ENCODE measurements at regions not wholly inside any gene's neighbourhood (a gene's known extent, or its start where the extent isn't known, plus 50 kb on each side); places are given as distances from the start of the nearest gene placed in this dataset.
"Not testable (repeated sequence)": the region's sequence is repeated elsewhere in the genome, so short reads cannot be mapped to it uniquely, and the experiment has no call there.

DNA sequence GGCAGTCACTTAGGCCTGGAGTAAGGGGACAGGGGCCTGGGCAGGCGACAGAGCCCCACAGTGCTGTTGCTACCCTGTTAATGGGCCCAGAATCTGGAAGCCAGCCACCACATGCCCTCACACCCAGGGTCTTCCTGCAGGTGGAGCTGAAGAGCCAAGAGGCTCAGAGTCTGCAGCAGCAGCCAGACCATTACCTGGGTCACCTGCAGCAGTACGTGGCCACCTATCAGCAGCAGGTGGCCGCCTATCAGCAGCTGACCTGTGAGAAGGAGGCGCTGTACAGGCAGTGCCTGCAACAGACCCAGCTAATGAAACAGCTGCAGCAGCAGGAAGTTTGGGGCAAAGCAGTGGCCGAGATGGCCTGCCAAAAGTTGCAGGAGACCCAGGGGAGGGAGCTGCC is 104.2 kb upstream of the FAN1 start:
- TF ChIP-seq, protein P1, sequence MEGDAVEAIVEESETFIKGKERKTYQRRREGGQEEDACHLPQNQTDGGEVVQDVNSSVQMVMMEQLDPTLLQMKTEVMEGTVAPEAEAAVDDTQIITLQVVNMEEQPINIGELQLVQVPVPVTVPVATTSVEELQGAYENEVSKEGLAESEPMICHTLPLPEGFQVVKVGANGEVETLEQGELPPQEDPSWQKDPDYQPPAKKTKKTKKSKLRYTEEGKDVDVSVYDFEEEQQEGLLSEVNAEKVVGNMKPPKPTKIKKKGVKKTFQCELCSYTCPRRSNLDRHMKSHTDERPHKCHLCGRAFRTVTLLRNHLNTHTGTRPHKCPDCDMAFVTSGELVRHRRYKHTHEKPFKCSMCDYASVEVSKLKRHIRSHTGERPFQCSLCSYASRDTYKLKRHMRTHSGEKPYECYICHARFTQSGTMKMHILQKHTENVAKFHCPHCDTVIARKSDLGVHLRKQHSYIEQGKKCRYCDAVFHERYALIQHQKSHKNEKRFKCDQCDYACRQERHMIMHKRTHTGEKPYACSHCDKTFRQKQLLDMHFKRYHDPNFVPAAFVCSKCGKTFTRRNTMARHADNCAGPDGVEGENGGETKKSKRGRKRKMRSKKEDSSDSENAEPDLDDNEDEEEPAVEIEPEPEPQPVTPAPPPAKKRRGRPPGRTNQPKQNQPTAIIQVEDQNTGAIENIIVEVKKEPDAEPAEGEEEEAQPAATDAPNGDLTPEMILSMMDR (IDR thresholded peaks at IDR 0.05): peak; percentile 41; the same call in 1 of the 2 replicates
- not testable (repeated sequence) for H3K27me3 Mint-ChIP-seq (ENCODE audit: insufficient read depth); DNase-seq; H3K4me3 Mint-ChIP-seq; H3K9me3 Mint-ChIP-seq; H3K36me3 Mint-ChIP-seq (ENCODE audit: low read depth); H3K27ac Mint-ChIP-seq; H3K4me1 Mint-ChIP-seq (ENCODE audit: low read depth)

DNA sequence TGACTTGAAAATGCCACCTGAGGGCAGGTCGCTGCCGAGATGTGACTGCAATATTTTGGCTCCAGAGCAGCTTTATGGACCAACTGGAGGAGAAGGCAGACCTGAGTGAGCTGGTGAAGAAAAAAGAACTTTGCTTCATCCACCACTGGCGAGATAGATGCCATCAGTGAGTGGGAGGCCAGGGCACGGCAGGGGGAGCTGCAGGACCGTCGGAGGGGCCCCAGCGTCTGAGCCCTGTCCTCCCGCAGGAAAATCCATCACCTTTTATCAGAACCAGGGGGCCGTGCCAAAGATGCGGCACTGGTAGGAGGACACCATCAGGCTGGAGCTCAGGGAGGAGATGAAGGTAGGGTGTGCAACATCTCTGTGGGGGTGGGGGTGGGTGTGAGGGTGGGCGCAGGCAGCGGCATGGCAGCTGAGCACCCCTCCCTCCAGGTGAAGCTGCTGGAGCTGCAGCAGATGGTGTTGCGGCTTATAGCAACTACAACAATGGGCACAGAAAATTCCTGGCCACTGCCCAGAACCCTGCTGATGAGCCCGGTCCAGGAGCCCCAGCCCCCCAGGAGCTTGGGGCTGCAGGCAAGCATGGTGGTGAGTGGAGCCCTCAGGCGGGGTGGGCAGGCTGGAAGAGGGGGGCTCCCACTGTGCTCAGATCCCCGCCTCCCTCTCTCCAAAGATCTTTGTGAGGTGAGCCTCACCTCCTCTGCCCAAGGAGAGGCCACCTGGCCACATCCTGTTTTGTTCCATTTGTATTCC is 102.4 kb upstream of the FAN1 start:
- not testable (repeated sequence) for DNase-seq; H3K27me3 Mint-ChIP-seq (ENCODE audit: insufficient read depth); H3K36me3 Mint-ChIP-seq (ENCODE audit: low read depth); H3K4me3 Mint-ChIP-seq; H3K4me1 Mint-ChIP-seq (ENCODE audit: low read depth); H3K9me3 Mint-ChIP-seq; H3K27ac Mint-ChIP-seq
- TF ChIP-seq, protein P1 (IDR thresholded peaks at IDR 0.05): peak; percentile 38; the same call in 1 of the 2 replicates

DNA sequence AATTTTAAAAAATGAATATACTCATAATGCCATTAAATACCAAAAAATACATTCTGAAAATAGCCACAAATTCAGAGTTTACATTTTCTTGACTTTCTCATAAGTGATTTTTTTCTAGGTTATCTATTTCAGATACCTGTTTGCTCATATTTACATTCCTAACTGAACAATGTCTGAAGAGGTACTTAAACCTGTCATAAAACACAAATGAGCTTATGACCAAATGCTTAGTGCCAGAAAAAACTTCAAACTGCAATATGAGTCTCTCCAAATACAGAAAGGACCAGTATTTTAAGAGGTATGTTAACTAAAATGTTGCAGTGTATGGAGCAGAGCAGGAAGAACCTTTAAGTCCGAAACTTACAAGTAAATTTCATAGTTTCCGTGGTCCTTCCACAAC is 101.7 kb upstream of the FAN1 start:
- H3K4me1 Mint-ChIP-seq (ENCODE audit: low read depth); H3K4me3 Mint-ChIP-seq; H3K9me3 Mint-ChIP-seq; H3K27ac Mint-ChIP-seq; DNase-seq; H3K36me3 Mint-ChIP-seq (ENCODE audit: low read depth): not testable (repeated sequence)
- peaks cover 10% of the 10 kb centered on the region for H3K27me3 Mint-ChIP-seq (ENCODE audit: insufficient read depth)

DNA sequence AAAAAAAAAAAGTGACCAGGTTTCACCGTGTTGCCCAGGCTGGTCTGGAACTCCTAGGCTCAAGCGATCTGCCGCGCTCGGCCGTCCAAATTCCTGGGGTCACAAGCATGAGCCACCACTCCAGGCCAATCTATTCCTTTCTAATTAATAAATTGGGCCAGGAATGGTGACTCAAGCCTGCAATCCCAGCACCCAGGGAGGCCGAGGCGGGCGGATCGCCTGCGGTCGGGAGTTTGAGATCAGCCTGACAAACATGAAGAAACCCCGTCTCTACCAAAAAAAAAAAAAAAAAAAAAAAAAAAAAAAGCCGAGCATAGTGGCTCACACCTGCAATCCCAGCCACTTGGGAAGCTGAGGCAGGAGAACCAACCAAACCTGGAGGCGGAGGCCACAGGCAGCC is 100.0 kb upstream of the FAN1 start:
- not testable (repeated sequence) for H3K27me3 Mint-ChIP-seq (ENCODE audit: insufficient read depth); H3K36me3 Mint-ChIP-seq (ENCODE audit: low read depth); H3K27ac Mint-ChIP-seq; H3K4me1 Mint-ChIP-seq (ENCODE audit: low read depth); H3K4me3 Mint-ChIP-seq; H3K9me3 Mint-ChIP-seq; DNase-seq

DNA sequence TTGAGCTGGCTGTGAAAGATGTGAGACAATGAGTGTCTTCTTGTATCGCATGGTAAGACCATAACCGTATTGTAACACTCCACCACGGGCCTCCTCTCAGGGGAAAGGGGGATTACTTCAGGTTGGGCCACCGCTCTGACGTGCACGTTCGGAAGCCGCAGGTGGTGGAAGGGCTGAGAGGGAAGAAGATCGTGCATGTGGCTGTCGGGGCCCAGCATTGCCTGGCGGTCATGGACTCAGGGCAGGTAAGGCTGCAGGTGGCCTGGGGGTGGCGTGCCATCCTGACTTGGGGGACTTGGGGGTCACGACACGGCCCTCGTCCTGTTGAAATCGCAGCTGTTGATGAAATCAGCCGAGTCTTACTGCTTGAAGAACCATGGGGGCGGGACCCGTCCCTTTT is 87.3 kb upstream of the FAN1 start:
- H3K27ac Mint-ChIP-seq: no peak overlapping the region
- TF ChIP-seq, protein P1 (IDR thresholded peaks at IDR 0.05): no peak
- H3K9me3 Mint-ChIP-seq: no peaks in the 10 kb centered on the region
- no peak for DNase-seq
- no peak overlapping the region for H3K4me3 Mint-ChIP-seq
- no peaks in the 10 kb centered on the region for H3K4me1 Mint-ChIP-seq (ENCODE audit: low read depth)
- H3K36me3 Mint-ChIP-seq (ENCODE audit: low read depth): no peaks in the 10 kb centered on the region
- H3K27me3 Mint-ChIP-seq (ENCODE audit: insufficient read depth): no peaks in the 10 kb centered on the region; the same call in 1 of the 2 replicates

DNA sequence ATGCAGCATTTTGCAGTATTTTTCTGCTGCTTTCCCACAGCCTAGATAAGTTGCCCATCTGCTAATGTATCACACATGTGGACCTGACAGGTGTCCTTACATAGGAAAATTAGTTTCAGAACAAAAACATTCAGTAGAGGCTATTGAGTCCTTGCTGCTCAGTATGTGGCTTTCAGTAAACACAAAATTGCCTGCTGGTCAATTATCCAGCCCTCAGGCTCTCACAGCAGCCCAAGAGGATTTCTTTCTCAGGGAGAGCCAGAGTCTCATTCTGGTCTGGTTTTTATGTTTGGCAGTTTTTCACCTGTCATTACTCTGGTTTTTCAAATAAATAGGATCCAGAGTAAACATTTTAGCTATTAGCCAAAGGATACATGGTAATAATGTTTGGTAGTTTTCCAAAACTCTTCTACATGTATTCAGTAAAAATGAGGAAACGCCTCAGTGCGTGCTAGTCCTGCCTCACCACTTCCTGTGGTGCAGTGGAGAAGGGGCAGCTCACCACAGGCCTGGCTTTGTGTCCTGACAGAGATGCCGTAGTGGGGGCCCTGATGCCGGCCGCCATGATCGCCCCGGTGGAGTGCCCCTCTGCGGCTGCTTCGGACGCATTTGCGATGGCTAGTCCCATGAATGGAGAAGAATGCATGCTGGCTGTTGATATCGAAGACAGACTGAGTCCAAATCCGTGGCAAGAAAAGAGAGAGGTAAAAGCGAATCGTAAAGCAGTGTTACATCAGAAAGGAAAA is 80.5 kb upstream of the FAN1 start:
- not testable (repeated sequence) for H3K4me1 Mint-ChIP-seq (ENCODE audit: low read depth); H3K4me3 Mint-ChIP-seq; DNase-seq; H3K9me3 Mint-ChIP-seq; H3K36me3 Mint-ChIP-seq (ENCODE audit: low read depth); H3K27ac Mint-ChIP-seq; H3K27me3 Mint-ChIP-seq (ENCODE audit: insufficient read depth)

DNA sequence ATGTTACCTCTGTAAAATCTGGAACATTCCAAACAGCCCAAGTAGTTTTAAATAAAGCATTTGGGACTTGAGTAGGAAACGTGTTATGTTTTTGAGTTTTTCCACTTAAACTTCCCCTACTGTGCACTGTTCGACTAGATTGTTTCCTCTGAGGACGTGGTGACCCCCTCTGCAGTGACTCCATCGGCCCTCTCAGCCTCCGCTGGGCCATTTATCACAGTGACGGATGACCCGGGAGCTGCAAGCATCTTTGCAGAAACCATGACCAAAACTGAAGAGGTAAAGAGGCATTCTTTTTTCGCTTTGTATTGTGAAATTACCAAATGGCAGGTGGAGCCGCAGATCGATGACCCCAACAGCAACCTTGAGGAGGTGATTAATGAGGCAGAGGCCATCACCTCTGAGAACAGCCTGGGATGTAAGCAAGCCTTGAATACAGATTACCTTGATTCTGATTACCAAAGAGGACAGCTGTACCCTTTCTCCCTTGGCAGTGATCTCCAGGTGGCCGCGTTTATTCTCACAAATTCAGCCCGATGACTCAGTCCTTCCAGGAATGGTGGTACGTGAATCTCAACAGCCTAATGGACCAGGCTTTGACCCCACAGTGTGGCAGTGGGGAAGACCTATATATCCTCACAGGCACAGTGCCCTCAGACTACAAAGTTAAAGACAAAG is 79.1 kb upstream of the FAN1 start:
- Mint-ChIP-seq H3K9me3 (no peaks in the 10 kb centered on the region), H3K27ac (no peak overlapping the region), H3K4me3 (no peak overlapping the region), H3K27me3 (ENCODE audit: insufficient read depth) (peaks cover 5% of the 10 kb centered on the region), H3K36me3 (ENCODE audit: low read depth) (no peaks in the 10 kb centered on the region), H3K4me1 (ENCODE audit: low read depth) (peaks cover 10% of the 10 kb centered on the region)
- no peak for DNase-seq
- TF ChIP-seq, protein P1 (IDR thresholded peaks at IDR 0.05): no peak

Measured in HFFc6 (cell line).